IPS DF 6.9 (cell line): ENCODE measurements at regions not wholly inside any gene's neighbourhood (a gene's known extent, or its start where the extent isn't known, plus 50 kb on each side); places are given as distances from the start of the nearest gene placed in this dataset.
"Not testable (repeated sequence)": the region's sequence is repeated elsewhere in the genome, so short reads cannot be mapped to it uniquely, and the experiment has no call there.

ENCODE experiments used
- DNase-seq: peaks from one replicate; pipeline ENCODE4 v3.0.0-alpha.2; 2013; ENCODE audit warnings: low read depth, low spot score
- H3K27ac ChIP-seq: one replicate; pipeline ENCODE4 v1.5.1; 2013; ENCODE audit warnings: low read length, control low read depth
- H3K27me3 ChIP-seq: 2 replicates; pipeline ENCODE4 v1.6.1; 2013; ENCODE audit warnings: mild to moderate bottlenecking, low read length; ENCODE audit not compliant: control insufficient read depth, insufficient read depth
- H3K36me3 ChIP-seq: 2 replicates; pipeline ENCODE4 v1.6.1; 2013; ENCODE audit warnings: low read length; ENCODE audit not compliant: control insufficient read depth, insufficient read depth
- H3K4me1 ChIP-seq: 2 replicates; pipeline ENCODE4 v1.6.1; 2013; ENCODE audit warnings: low read length; ENCODE audit not compliant: control insufficient read depth, insufficient read depth
- H3K4me3 ChIP-seq: 2 replicates; pipeline ENCODE4 v1.5.1; 2013; ENCODE audit warnings: mild to moderate bottlenecking, low read length
- H3K9me3 ChIP-seq: 2 replicates; pipeline ENCODE4 v1.6.1; 2013; ENCODE audit warnings: low read length, inconsistent platforms; ENCODE audit not compliant: control insufficient read depth, insufficient read depth
- WGBS: extraction: QIAGEN DNeasy Blood & Tissue Kit; methylation state at CpG from one replicate; pipeline ENCODE4 v1.1.7; 2013; ENCODE audit warnings: mixed read lengths, missing lambda C conversion rate; ENCODE audit not compliant: insufficient read length, insufficient coverage; 5-methylcytosine and 5-hydroxymethylcytosine counted together

DNA sequence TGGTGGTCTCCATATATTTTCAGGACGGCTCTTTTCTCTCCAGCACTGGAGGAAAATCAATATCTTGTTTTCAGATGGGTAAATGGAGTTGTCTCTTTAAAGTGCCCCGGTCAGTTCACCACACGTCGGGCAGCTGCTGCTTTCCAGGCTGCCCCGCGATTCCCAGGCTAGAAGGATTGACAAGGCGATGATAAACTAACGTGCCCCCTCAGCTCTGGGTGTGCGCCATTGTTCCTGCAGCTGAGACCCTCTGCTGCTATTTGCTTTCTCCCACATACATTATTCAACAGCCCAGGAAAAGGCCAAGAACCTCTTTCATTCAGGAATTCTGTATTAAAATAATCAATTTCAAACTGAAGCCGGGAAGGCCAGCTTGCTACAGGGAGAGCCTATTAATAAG, 254.5 kb downstream of the SOX3 start:
- no peaks in the 10 kb centered on the region for H3K27me3 ChIP-seq
- DNase-seq = no peak
- H3K4me1 ChIP-seq = no peaks in the 10 kb centered on the region
- no peaks in the 10 kb centered on the region for H3K9me3 ChIP-seq
- H3K4me3 ChIP-seq = no peak overlapping the region
- no peaks in the 10 kb centered on the region for H3K36me3 ChIP-seq
- no peak overlapping the region for H3K27ac ChIP-seq
- WGBS = no CpG with 5 or more reads among the region's 10 CpGs

DNA sequence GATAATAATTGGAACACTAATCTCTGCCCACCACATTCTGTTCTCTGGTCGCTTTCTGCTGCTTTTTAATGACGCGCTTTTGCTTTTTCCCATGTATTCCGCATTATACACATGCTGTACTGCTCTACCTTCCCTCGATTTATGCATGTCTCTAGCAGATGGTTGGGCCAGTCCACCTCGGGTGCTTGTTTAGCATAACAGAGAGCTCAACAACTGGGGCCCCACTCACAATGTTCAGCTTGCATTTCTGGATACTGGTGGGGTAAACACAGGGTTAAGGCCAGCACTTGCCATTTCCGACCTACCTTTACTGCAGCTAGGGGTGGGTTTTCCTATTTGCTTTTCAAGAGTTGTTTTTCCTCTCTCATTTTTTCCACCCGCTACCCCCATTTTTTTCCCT, 255.8 kb downstream of the SOX3 start:
- Histone ChIP-seq H3K4me1 (no peaks in the 10 kb centered on the region), H3K36me3 (no peaks in the 10 kb centered on the region), H3K9me3 (no peaks in the 10 kb centered on the region), H3K27ac (no peak overlapping the region), H3K27me3 (no peaks in the 10 kb centered on the region), H3K4me3 (no peak overlapping the region)
- DNase-seq = no peak
- WGBS = no CpG with 5 or more reads among the region's 8 CpGs

DNA sequence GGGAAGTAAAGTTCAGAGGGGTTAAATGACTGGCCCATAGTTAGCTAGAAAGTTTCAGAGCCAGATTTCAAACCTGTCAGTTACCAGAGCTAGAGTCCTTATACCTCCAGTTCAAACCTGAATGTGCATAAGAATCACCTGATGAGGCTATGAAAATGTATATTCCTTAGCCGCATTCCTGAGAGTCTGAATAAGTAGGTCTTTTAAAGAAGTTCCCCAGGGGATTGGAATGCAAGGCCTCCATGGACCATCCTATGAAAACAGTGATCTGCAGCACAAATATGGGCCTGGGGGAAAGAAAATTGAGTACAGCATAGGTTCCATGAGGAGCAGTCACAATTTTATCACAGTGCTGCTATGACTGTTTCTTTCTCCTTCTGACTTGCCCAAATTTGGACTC, 263.9 kb upstream of the CXorf66 start:
- Histone ChIP-seq H3K4me1 (no peaks in the 10 kb centered on the region), H3K36me3 (no peaks in the 10 kb centered on the region), H3K4me3 (no peak overlapping the region), H3K9me3 (no peaks in the 10 kb centered on the region), H3K27ac (no peak overlapping the region), H3K27me3 (no peaks in the 10 kb centered on the region)
- peak; percentile 5 for DNase-seq
- no CpG with 5 or more reads among the region's 1 CpG for WGBS

GRCh38 chrX:140226037-140226436, 260.7 kb upstream of the CXorf66 start:
- DNase-seq, H3K9me3 ChIP-seq, H3K27ac ChIP-seq, H3K27me3 ChIP-seq, H3K36me3 ChIP-seq, H3K4me1 ChIP-seq, H3K4me3 ChIP-seq: not testable (repeated sequence)
- no CpG with 5 or more reads among the region's 8 CpGs for WGBS

GRCh38 chrX:140215894-140216293, 250.6 kb upstream of the CXorf66 start:
- WGBS = no CpG with 5 or more reads among the region's 3 CpGs
- not testable (repeated sequence) for H3K27ac ChIP-seq, H3K27me3 ChIP-seq, H3K4me1 ChIP-seq, H3K9me3 ChIP-seq, H3K4me3 ChIP-seq, H3K36me3 ChIP-seq, DNase-seq

GRCh38 chrX:140214518-140214917, 249.2 kb upstream of the CXorf66 start:
- not testable (repeated sequence) for H3K4me3 ChIP-seq, H3K27me3 ChIP-seq, H3K9me3 ChIP-seq, H3K27ac ChIP-seq, H3K4me1 ChIP-seq, DNase-seq, H3K36me3 ChIP-seq
- WGBS = no CpG with 5 or more reads among the region's 3 CpGs

GRCh38 chrX:140206657-140207056, 241.3 kb upstream of the CXorf66 start:
- Histone ChIP-seq H3K4me1 (no peaks in the 10 kb centered on the region), H3K27me3 (no peaks in the 10 kb centered on the region), H3K36me3 (no peaks in the 10 kb centered on the region), H3K9me3 (no peaks in the 10 kb centered on the region), H3K27ac (no peak overlapping the region), H3K4me3 (no peak overlapping the region)
- no peak for DNase-seq
- no CpG with 5 or more reads among the region's 1 CpG for WGBS

DNA sequence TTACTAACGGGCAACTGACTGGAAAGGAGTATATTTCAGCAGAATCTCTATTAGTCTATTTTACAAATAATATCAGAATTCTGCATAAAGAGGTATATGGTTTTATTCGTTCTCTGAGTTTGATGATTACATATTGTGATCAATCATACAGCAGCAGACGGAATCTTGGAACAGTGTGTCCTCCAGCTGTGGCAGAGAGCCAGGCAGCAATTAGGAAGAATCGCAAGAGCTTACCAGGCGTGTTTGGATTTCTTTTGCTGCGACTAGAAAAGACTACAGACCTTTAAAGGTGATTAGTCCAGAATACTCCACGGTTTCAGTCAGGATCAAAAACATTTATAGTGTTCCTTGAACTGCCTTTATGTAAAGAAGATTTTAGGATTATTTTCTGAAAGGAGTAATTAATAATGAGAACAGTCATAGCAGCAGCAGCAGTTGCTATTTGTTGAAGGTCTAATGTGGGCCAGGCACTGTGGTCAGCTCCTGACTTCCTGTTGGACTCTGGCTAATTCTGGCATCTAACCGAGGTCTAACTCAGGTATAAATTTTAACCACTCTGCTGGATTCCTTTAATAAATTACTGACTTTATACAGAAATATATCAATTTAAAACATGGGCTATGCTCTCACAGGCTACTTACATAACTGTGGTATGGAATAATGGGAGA, 225.3 kb upstream of the CXorf66 start:
- no peaks in the 10 kb centered on the region for H3K27me3 ChIP-seq
- no peaks in the 10 kb centered on the region for H3K9me3 ChIP-seq
- no CpG with 5 or more reads among the region's 8 CpGs for WGBS
- no peaks in the 10 kb centered on the region for H3K4me1 ChIP-seq
- no peaks in the 10 kb centered on the region for H3K36me3 ChIP-seq
- no peak overlapping the region for H3K27ac ChIP-seq
- DNase-seq = no peak
- H3K4me3 ChIP-seq = no peak overlapping the region

DNA sequence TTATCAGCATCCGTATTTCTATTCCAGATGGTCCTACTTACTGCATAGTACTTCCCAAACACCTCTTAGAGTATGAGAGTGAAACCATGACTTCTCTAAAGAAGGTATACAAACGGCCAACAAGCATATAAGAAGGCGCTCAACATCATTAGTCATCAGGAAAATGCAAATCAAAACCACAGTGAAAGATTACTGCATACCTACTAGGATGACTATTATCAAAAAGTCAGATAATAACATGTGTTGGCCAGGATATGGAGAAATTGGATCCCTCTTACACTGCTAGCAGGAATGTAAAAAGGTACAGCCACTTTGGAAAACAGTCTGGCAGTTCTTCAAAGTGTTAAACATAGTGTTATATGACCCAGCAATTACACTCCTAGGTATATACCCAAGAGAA, 215.3 kb upstream of the CXorf66 start:
- no peak for DNase-seq
- Histone ChIP-seq H3K4me1 (no peaks in the 10 kb centered on the region), H3K9me3 (no peaks in the 10 kb centered on the region), H3K4me3 (no peak overlapping the region), H3K27me3 (no peaks in the 10 kb centered on the region), H3K36me3 (no peaks in the 10 kb centered on the region), H3K27ac (no peak overlapping the region)
- no CpG with 5 or more reads among the region's 3 CpGs for WGBS

DNA sequence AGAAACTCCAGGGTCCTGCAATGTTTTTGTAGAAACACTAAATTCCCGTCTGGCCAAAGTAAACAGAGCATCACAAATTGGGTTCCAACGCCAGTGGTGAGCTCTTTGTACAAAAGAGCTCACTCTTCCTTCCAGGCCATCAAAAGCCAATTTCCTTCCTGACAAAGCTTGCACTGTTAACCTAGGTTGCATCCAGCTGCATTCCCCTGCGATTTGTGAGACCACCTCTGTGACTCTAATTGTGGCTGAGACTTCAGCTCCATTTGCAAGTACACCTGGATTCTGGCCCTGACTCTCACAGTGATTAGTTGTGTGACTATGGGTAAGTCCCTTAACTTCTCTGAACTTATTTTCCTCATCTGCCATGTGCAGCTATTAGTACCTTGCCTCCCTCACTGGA, 212.5 kb upstream of the CXorf66 start:
- Histone ChIP-seq H3K27ac (no peak overlapping the region), H3K4me1 (no peaks in the 10 kb centered on the region), H3K27me3 (no peaks in the 10 kb centered on the region), H3K9me3 (no peaks in the 10 kb centered on the region), H3K36me3 (no peaks in the 10 kb centered on the region), H3K4me3 (no peak overlapping the region)
- DNase-seq = peak; percentile 5
- no CpG with 5 or more reads among the region's 3 CpGs for WGBS

GRCh38 chrX:140172401-140172800, 207.1 kb upstream of the CXorf66 start:
- Histone ChIP-seq H3K27ac (no peak overlapping the region), H3K36me3 (no peaks in the 10 kb centered on the region), H3K27me3 (no peaks in the 10 kb centered on the region), H3K4me1 (no peaks in the 10 kb centered on the region), H3K9me3 (no peaks in the 10 kb centered on the region), H3K4me3 (no peak overlapping the region)
- DNase-seq = no peak
- no CpG with 5 or more reads among the region's 2 CpGs for WGBS
